Amygdala (tissue), 56 donors: ENCODE measurements at regions not wholly inside any gene's neighbourhood (a gene's known extent, or its start where the extent isn't known, plus 50 kb on each side); places are given as distances from the start of the nearest gene placed in this dataset.

Experiments used
- DNase-seq, 56 donors: peaks; one replicate each; lab custom pipeline; 2025; lab: John Stamatoyannopoulos, UW

DNA sequence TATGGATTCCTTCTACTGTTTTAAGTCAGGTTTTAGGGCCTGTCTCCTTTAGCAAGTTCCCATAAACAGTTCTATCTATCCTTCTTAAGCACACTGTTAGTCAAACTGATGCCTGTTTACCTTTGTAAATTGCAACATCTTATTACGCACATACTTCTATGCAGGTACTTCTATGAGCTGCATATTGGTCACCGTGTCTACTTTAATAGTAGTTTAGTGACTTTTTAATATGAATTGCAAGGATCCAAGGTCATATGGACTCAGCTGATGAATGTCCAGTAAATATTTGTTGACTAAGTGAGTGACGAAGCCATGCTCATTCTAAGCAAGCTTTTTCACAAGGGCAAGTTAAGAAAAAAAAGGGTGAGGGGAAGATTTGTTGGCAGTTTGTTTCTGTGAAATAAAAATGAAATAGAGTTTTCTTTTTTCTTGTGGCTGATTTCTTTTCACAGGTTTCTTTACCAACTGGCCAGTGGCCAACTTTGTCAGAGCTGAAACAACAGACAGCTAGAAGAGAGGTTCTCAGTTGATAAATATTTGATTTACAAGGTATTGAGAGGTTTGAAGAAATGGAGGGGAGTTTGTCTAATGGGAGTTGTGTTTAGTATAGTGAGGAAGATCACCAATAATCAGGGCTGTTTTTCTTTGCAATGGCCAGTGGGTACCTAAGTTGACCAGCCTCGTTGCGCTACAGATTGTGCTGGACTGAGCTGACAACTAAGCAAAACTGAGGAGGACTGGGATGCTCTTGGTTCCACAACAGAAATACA, 141.1 kb downstream of the SLC15A5 start:
- DNase-seq = peak in 7 of 56 donors; percentile 0 to 24 (median 9)

DNA sequence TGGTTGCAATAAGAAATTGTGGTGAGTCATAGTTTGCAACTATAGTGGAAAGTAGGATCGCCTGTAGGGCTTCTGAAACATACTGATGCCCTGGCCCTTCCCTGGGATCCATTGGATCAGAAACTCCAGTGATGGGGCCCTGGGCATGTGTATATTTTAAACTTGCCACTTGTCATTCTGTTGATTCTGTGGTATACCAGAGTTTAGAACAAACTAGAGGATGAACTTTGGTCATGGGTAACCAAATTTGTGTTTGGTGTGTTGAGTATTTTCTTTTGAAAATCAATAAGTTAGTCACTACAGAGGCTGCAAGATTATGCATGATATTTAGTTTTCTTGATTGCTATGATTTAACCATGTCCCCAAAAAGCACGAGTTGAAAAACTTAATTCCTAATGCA, 142.2 kb downstream of the SLC15A5 start:
- no peak for DNase-seq

DNA sequence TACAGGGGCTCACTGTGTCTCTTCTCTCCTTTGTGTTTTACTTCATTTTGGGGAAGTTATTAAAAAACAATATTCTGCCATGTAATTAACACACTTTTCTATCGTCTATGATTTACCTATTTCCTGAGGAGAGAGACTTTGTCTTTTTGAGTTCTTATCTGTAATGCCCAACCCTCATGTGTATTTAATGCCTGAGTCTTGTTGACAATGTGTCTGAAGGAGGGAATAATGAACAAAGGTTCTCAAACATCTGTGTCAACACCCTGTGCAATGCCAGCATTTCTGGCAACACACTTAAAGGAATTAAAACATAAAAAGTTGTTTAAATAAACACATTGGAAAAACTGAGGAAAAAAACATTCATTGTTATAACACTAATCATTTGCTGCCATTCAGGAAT, 147.1 kb downstream of the SLC15A5 start:
- no peak for DNase-seq

DNA sequence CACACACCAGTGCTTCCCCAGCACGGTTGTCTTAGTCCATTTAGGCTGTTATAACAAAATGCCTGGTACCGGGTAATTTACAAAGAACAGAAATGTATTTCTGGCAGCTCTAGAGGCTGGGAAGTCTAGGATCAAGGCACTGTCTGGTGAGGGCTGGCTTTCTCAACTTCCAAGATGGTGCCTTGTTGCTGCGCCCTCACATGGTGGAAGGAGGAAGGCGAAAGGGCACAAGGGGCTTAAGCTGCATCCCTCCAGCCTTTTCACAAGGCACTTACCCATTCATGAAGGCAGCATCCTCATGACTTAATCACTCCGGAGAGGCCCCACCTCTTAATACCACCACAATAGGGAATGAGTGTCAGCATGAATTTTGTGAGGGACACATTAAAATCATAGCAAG, 155.5 kb downstream of the SLC15A5 start:
- DNase-seq = no peak

DNA sequence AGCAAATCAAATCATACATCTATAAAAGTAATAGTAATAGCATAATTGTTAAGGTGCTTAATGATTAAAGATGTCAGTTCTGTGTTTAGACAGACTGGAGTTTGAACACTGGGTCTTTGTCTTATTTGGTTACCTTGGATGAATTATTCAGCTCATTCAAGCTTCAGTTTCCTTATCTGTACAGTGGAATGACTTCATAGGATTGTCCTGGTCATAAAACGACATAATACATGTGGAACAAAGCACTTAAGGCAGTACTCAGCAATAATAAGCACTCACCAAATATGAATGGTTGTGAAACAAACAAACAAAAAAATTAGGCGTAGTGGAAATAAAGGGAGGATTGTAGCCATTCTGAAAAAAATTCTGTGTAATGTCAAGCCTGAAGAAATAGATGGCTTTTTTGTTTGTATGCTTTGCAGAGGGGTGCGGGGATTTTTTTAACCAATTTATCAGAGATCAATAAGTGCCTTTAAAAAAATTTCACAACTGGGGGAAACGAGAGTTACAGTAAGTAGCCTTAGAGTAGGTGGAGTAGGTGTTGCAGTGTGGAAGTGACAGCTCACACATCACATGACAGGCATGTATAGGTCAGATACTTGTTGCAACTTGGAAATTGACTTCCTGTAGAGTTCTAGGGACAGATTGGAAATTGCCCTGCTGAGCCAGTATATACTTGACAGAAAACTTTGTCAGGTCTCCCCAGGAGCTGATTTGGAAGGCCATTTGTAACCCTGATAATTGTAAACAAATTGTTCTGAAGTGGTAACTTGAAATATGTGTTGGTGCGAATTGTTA, 157.7 kb downstream of the SLC15A5 start:
- no peak for DNase-seq

DNA sequence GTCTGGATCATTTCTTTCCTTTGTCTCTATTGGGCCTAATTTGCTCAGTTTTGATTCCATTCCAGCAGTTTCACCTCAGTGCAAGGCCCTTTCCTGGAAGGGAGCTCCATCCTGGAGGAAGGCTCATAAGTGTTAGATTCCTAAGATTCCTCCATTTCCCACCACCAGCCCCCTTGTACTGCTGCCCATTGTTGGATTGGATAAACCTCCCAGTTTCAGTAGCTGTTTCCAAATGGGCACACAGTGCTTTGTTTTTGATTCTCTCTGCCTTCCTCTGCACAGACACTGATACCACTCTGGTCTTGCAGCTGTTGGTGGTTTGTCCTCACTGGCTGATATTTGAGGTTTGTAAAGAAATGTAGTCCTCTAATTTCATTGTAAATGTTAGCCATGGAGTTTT, 158.9 kb downstream of the SLC15A5 start:
- DNase-seq = no peak

DNA sequence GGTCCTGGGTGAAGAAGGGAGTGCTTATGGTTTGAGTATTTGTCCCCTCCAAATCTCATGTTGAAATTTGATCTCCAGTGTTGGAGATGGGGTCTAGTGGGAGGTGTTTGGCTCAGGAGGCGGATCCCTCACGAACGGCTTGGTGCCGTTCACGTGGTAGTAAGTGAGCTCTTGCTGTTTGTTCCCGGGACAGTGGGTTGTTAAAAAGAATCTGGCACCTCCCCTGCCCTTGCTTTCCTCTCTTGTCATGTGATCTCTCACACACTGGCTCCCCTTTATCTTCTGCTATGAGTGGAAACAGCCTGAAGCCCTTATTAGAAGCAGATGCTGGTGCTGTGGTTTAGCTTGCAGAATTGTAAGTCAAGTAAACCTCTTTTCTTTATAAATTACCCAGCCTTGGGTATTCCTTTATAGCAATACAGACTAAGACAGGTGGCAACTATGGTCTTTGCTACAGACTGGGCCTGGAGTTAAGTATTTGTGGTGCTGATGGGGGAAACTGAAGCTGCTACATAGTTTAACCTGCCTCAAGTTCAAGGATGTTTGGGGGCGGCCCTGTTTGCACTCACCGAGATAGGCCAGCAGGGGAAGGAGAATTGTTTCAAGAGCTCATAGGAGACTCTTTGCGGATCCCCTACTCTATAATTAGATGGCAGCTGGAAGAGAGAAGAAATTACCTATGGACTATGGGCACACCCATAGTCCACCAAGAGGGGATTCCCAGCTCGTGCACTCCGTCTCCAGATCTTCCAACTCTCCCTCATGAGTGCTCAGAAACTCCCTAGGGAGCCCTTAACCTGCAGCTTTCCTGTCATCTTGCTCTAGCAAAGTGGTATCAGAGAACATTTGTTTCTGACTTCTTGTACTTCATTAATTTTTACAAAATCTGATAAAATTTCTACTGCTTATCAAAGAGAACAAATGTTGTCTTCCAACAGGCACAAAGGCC, 164.6 kb downstream of the SLC15A5 start:
- no peak for DNase-seq

DNA sequence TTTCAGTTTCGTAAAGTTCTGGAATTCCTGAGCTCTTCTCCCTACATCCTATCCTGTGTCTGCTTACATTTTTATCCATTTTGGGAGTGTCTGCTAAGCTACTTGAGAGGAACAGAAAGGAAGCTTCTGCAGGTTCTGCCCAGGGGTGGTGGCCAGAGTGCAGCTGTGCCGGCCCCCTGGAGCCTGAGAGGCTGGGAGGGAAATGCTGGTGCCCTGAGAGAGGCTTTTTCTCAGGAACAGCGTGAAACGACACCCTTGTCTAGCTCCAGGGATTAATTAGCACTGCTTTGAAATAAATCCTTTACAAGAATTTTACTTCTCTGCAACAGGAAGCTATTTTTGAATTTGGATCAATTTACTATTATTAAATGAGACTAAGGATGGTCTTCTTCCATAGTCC, 165.4 kb downstream of the SLC15A5 start:
- no peak for DNase-seq

DNA sequence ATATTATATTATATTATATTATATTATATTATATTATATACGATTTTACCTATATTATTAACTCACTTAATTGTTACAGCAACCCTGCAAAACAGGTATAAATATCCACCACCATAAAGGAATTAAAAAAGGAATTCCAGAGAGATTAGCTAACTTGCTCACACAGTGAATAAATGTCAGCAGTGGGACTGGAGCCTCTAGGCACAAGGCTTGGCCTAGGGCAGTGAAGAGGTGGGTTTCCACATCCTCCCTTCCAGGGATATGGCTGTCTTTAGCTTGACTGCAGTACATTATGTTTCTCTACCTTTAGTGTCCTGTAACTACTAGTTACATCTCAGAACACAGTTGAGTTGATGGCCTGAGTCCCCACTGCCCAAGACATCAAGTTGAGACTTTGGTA, 166.9 kb downstream of the SLC15A5 start:
- no peak for DNase-seq

DNA sequence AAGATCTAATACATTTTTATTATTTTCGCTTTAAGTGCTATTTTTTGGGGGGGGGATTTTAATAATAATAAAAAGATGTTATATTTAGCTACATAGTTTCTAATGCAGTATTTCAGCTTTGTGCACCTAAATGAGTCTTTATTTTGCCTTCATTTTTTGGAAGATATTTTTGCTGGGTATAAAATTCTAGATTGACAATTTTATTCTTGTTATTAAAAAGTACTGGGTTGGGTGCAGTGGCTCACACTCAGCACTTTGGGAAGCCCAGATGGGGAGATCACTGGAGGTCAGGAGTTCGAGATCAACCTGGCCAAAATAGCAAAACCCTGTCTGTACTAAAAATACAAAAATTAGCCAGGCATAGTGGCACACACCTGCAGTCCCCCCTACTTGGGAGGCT, 173.6 kb downstream of the SLC15A5 start:
- DNase-seq = no peak

DNA sequence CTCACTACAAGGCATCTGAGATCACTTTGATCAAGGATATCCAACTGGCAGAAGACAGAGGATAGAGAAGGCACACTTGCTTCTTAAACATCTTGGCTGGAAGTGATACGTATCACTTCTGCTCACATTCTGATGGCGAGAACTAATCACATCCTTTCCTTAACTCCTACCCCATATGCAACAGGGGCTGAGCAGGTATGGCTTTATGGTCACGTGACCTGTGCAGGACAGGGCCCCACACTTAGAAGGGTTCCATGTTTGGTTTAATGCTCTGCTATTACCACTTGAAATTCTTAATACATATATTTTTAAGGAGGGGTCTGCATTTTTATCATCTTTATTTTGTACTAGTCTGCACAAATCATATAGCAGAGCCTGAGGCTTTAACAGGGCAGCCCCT, 177.3 kb downstream of the SLC15A5 start:
- no peak for DNase-seq

DNA sequence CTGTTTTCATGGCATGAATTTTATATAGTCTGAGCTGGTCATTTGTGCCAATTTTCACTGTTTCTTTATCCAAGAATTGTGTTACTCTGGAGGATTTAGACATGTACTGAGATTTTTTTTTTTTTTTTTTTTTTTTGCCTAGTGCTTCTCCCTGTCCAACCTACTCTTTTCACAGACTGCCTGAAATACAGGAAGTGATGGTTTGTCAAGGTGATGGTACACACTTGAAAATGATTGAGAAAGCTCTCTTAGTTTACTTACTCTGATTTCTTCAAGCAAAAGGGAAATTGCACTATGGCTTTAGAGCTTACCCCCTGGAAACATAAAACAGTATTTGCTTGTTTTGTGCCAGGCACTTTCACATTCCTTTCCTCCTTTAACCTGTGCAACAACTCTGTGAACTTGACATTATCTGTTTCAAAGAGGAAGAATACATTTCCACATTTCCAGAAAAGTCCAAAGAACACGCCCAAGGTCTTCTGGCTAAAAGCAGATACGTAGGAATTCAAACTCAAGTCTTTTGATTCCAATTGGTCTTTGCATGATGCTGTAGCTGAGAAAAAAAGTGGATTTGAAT, 181.1 kb downstream of the SLC15A5 start:
- no peak for DNase-seq

DNA sequence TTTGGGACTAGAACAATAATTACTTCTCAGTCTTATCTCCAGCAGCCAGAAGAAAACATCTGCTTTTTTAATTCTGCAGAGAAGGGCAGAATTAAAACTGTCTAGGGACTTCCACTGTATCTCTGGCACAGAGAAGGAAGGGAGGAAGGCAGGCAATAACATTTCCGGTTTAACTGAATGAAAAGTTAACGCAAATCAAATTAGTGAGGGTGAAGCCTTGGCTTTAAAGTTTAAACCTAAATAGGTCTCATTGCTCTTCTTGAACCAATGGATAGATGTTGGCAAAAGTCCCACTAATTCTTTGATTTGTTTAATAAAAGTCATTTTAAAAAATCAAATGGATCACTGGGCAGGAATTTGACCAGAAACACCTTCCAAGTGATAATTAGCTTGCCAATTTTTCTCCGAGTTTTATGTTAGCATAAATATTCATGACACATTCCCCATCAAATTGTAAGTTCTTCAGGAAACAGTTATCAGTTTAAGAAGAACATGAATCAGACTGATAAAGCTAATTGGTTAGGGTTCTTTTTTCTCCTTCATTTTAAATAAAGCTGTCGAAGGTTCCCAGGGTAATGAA, 181.9 kb downstream of the SLC15A5 start:
- no peak for DNase-seq

DNA sequence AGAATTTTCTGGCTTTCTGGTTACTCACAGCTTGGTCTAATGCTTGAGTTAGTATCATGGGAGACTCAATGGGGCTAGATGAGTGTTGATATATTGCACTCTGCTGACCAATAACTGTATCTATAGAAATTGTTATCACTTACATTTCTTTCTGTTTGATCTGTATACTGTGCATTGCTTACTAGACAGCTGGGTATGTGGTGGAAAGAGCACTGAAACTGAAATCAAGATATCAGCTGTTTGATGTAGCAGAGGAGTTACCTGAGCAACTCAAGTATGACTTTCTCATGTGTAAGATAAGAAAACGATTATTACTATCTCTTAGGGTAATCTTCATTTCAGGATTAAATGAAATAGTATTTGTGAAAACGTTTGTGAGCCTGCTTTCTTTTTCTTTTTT, 183.0 kb downstream of the SLC15A5 start:
- no peak for DNase-seq

DNA sequence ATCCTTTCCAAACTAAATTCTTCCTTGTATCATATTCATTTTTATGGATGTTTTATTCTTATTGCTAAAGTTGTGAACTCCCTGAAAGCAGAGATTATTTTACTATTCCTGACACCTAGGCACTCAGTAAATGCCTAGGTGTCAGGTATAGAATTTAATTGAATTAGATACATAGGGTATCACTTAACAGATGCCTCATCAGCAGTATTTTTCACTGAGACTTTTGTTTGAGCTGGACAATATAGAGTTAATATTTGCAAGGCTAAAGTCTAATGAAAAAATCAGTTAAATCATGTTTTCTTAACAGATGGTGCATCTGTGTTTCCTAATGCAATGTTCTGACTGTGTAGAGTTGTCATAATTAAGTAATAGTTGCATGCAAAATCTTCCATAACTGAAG, 182.7 kb downstream of the DERA start:
- DNase-seq = no peak

DNA sequence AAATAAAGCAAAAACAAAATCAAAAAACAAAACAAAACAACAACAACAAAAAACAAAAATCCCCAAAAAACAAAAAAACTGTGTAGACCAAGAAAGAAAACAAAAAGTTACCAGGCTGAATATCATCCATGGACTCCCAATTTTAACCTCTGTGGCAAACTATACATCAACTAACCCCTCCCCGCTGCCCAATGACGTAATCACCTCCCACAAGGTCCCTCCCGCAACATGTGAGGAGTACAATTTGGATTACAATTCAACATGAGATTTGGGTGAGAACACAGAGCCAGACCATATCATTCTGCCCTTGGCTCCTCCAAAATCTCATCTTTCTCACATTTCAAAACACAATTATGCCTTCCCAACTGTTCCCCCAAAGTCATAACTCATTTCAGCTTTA, 179.8 kb downstream of the DERA start:
- no peak for DNase-seq

DNA sequence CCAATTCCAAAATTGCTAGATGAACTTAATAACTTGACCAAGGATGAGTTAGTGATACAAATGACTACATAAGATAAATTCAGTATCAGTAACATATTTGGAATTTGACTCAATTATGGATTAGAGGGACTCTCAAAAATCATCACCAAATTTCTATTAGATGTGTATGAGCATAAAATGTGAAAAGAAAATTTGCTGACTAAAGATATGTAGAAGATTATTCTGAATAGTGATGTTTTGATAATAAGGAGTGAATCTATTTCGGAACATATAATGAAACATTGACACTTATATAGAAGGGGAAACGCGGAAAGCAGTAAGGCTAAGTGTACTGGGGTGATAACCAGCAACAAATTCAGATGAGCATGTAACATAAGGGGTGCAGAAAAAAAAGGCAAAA, 177.3 kb downstream of the DERA start:
- DNase-seq = no peak
